ENCODE measurements at regions not wholly inside any gene's neighbourhood (a gene's known extent, or its start where the extent isn't known, plus 50 kb on each side); places are given as distances from the start of the nearest gene placed in this dataset.

DNA sequence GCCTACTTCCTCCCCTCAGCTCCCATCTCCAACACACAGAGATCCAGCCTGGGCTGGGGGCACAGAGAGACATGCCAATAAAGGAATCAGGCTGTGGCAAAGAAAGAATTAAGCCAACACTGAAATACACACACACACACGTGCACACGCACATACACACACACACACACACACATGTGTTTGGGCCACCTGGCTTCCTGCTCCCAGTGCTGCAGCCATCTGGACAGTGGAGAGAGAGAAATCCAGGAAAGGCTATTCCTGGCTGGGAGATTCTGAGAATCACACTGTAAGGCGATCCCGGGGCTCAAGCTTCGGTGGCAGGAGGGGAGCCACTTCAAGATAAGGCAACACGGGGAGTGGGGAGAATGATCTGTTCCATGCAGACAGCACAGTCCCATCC, 72.4 kb downstream of the NOG start:
- TF ChIP-seq REST (IDR thresholded peaks at IDR 0.05; ENCODE audit: insufficient read depth in 1 of 2, low read depth in 2 of 2, low read length in 2 of 2) (no peak), TAF1 (IDR thresholded peaks at IDR 0.05; ENCODE audit: borderline replicate concordance, insufficient read depth, low read length) (no peak), POLR2AphosphoS5 (IDR thresholded peaks at IDR 0.05; ENCODE audit: low read depth, low read length) (no peak), FOXP2 (optimal IDR thresholded peaks at IDR 0.05; ENCODE audit: borderline replicate concordance, extremely low read depth, extremely low read length, insufficient read depth) (no peak), SIN3A (IDR thresholded peaks at IDR 0.05; ENCODE audit: borderline replicate concordance, insufficient read depth, low read length) (no peak)

GRCh38 chr17:56667925-56668458, 74.5 kb downstream of the NOG start:
- TF ChIP-seq POLR2AphosphoS5 (IDR thresholded peaks at IDR 0.05; ENCODE audit: low read depth, low read length), result no peak
- TF ChIP-seq TAF1 (IDR thresholded peaks at IDR 0.05; ENCODE audit: borderline replicate concordance, insufficient read depth, low read length), result no peak
- no peak for TF ChIP-seq FOXP2 (optimal IDR thresholded peaks at IDR 0.05; ENCODE audit: borderline replicate concordance, extremely low read depth, extremely low read length, insufficient read depth)
- no peak for TF ChIP-seq SIN3A (IDR thresholded peaks at IDR 0.05; ENCODE audit: borderline replicate concordance, insufficient read depth, low read length)
- TF ChIP-seq REST (IDR thresholded peaks at IDR 0.05; ENCODE audit: insufficient read depth in 1 of 2, low read depth in 2 of 2, low read length in 2 of 2), result no peak

- TF ChIP-seq REST (IDR thresholded peaks at IDR 0.05; ENCODE audit: insufficient read depth in 1 of 2, low read depth in 2 of 2, low read length in 2 of 2), result no peak
- no peak for TF ChIP-seq TAF1 (IDR thresholded peaks at IDR 0.05; ENCODE audit: borderline replicate concordance, insufficient read depth, low read length)
- no peak for TF ChIP-seq FOXP2 (optimal IDR thresholded peaks at IDR 0.05; ENCODE audit: borderline replicate concordance, extremely low read depth, extremely low read length, insufficient read depth)
- no peak for TF ChIP-seq POLR2AphosphoS5 (IDR thresholded peaks at IDR 0.05; ENCODE audit: low read depth, low read length)
- no peak for TF ChIP-seq SIN3A (IDR thresholded peaks at IDR 0.05; ENCODE audit: borderline replicate concordance, insufficient read depth, low read length)
These were observed 78.7 kb downstream of the NOG start for GRCh38 chr17:56672195-56672594.

- TF ChIP-seq TAF1 (IDR thresholded peaks at IDR 0.05; ENCODE audit: borderline replicate concordance, insufficient read depth, low read length) (no peak), SIN3A (IDR thresholded peaks at IDR 0.05; ENCODE audit: borderline replicate concordance, insufficient read depth, low read length) (no peak), POLR2AphosphoS5 (IDR thresholded peaks at IDR 0.05; ENCODE audit: low read depth, low read length) (no peak), FOXP2 (optimal IDR thresholded peaks at IDR 0.05; ENCODE audit: borderline replicate concordance, extremely low read depth, extremely low read length, insufficient read depth) (no peak), REST (IDR thresholded peaks at IDR 0.05; ENCODE audit: insufficient read depth in 1 of 2, low read depth in 2 of 2, low read length in 2 of 2) (no peak)
These were observed 81.0 kb downstream of the NOG start for GRCh38 chr17:56674401-56674925.
